ENCODE measurements at regions not wholly inside any gene's neighbourhood (a gene's known extent, or its start where the extent isn't known, plus 50 kb on each side); places are given as distances from the start of the nearest gene placed in this dataset.
A peak's percentile ranks its signal among the peaks of the same experiment; 100 is the strongest.

- peak; percentile 53 for DNase-seq (ENCODE audit: low read depth)
- TF ChIP-seq POLR2A (IDR thresholded peaks at IDR 0.05; ENCODE audit: extremely low read depth, insufficient read length), result no peak
- TF ChIP-seq CTCF (IDR thresholded peaks at IDR 0.05; ENCODE audit: low read depth, low read length), result no peak
- TF ChIP-seq MAX (IDR thresholded peaks at IDR 0.05; ENCODE audit: low read depth, low read length), result no peak
- no peak for TF ChIP-seq MYC (IDR thresholded peaks at IDR 0.05; ENCODE audit: low read depth, low read length)
- H3K4me3 ChIP-seq (ENCODE audit: low read depth, low read length), result no peak overlapping the region
Measured at GRCh38 chr14:65291531-65291930, 121.0 kb upstream of the FUT8 start.

- TF ChIP-seq MAX (IDR thresholded peaks at IDR 0.05; ENCODE audit: low read depth, low read length) (no peak), POLR2A (IDR thresholded peaks at IDR 0.05; ENCODE audit: extremely low read depth, insufficient read length) (no peak), CTCF (IDR thresholded peaks at IDR 0.05; ENCODE audit: low read depth, low read length) (no peak), MYC (IDR thresholded peaks at IDR 0.05; ENCODE audit: low read depth, low read length) (no peak)
- no peak for DNase-seq (ENCODE audit: low read depth)
- H3K4me3 ChIP-seq (ENCODE audit: low read depth, low read length), result no peak overlapping the region
Measured at GRCh38 chr14:65294816-65295215, 117.7 kb upstream of the FUT8 start.

- no peak for DNase-seq (ENCODE audit: low read depth)
- H3K4me3 ChIP-seq (ENCODE audit: low read depth, low read length), result no peak overlapping the region
- TF ChIP-seq POLR2A (IDR thresholded peaks at IDR 0.05; ENCODE audit: extremely low read depth, insufficient read length), result no peak
- TF ChIP-seq MAX (IDR thresholded peaks at IDR 0.05; ENCODE audit: low read depth, low read length), result no peak
- no peak for TF ChIP-seq MYC (IDR thresholded peaks at IDR 0.05; ENCODE audit: low read depth, low read length)
- TF ChIP-seq CTCF (IDR thresholded peaks at IDR 0.05; ENCODE audit: low read depth, low read length), result no peak
Measured at GRCh38 chr14:65296402-65296801, 116.1 kb upstream of the FUT8 start.

- no peak for TF ChIP-seq MYC (IDR thresholded peaks at IDR 0.05; ENCODE audit: low read depth, low read length)
- no peak for TF ChIP-seq POLR2A (IDR thresholded peaks at IDR 0.05; ENCODE audit: extremely low read depth, insufficient read length)
- no peak for TF ChIP-seq CTCF (IDR thresholded peaks at IDR 0.05; ENCODE audit: low read depth, low read length)
- no peak for TF ChIP-seq MAX (IDR thresholded peaks at IDR 0.05; ENCODE audit: low read depth, low read length)
- DNase-seq (ENCODE audit: low read depth), result no peak
Measured at GRCh38 chr14:65296876-65297275, 115.7 kb upstream of the FUT8 start.

GRCh38 chr14:65297744-65298143, 114.8 kb upstream of the FUT8 start:
- DNase-seq (ENCODE audit: low read depth), result no peak
- H3K4me3 ChIP-seq (ENCODE audit: low read depth, low read length), result no peak overlapping the region
- TF ChIP-seq MAX (IDR thresholded peaks at IDR 0.05; ENCODE audit: low read depth, low read length) (no peak), POLR2A (IDR thresholded peaks at IDR 0.05; ENCODE audit: extremely low read depth, insufficient read length) (no peak), CTCF (IDR thresholded peaks at IDR 0.05; ENCODE audit: low read depth, low read length) (no peak), MYC (IDR thresholded peaks at IDR 0.05; ENCODE audit: low read depth, low read length) (no peak)

More at GRCh38 chr14:65296876-65297275, 115.7 kb upstream of the FUT8 start:
- no peak overlapping the region for H3K4me3 ChIP-seq (ENCODE audit: low read depth, low read length)

GRCh38 chr14:65299826-65300225, 112.7 kb upstream of the FUT8 start:
- no peak for DNase-seq (ENCODE audit: low read depth)
- no peak overlapping the region for H3K4me3 ChIP-seq (ENCODE audit: low read depth, low read length)
- no peak for TF ChIP-seq CTCF (IDR thresholded peaks at IDR 0.05; ENCODE audit: low read depth, low read length)
- no peak for TF ChIP-seq MYC (IDR thresholded peaks at IDR 0.05; ENCODE audit: low read depth, low read length)
- TF ChIP-seq MAX (IDR thresholded peaks at IDR 0.05; ENCODE audit: low read depth, low read length), result no peak
- TF ChIP-seq POLR2A (IDR thresholded peaks at IDR 0.05; ENCODE audit: extremely low read depth, insufficient read length), result no peak

Measured in NB4 (cell line).